ENCODE measurements at regions not wholly inside any gene's neighbourhood (a gene's known extent, or its start where the extent isn't known, plus 50 kb on each side); places are given as distances from the start of the nearest gene placed in this dataset.
"Not testable (repeated sequence)": the region's sequence is repeated elsewhere in the genome, so short reads cannot be mapped to it uniquely, and the experiment has no call there.

DNA sequence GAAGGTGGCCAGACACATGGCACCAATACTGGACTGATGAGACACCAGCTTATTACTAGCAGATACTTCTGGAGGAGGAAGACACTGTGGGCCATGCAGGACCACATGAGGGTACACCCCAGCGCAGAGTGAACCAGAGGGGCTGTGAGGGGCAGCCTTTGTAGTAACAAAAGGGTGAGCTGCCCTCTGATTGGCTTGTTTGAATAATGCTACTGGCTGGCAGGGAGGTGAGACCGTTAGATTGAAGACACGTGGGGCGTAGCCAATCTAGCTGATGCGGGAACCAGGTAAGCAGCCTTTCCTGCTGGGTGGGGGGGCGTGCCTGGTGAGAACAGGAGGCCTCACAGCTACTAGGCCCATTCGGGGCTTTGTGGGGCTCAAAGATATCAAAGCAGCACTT lies 102.8 kb upstream of the SEC14L1 start:
- H3K4me1 ChIP-seq (ENCODE audit: control insufficient read depth, insufficient read depth, low read length, unreplicated experiment) = no peaks in the 10 kb centered on the region
- H3K79me2 ChIP-seq (ENCODE audit: control insufficient read depth, insufficient read depth, low read length, unreplicated experiment) = no peaks in the 10 kb centered on the region
- no peak overlapping the region for H3K27ac ChIP-seq (ENCODE audit: low read depth, low read length)
- no peaks in the 10 kb centered on the region for H3K36me3 ChIP-seq (ENCODE audit: insufficient read depth, low read length)
- H3K4me3 ChIP-seq (ENCODE audit: low read depth, low read length) = no peak overlapping the region
- H3K27me3 ChIP-seq (ENCODE audit: insufficient read depth, low read length) = peaks cover 64% of the 10 kb centered on the region
- H2AFZ ChIP-seq (ENCODE audit: low read length, unreplicated experiment) = no peak overlapping the region

DNA sequence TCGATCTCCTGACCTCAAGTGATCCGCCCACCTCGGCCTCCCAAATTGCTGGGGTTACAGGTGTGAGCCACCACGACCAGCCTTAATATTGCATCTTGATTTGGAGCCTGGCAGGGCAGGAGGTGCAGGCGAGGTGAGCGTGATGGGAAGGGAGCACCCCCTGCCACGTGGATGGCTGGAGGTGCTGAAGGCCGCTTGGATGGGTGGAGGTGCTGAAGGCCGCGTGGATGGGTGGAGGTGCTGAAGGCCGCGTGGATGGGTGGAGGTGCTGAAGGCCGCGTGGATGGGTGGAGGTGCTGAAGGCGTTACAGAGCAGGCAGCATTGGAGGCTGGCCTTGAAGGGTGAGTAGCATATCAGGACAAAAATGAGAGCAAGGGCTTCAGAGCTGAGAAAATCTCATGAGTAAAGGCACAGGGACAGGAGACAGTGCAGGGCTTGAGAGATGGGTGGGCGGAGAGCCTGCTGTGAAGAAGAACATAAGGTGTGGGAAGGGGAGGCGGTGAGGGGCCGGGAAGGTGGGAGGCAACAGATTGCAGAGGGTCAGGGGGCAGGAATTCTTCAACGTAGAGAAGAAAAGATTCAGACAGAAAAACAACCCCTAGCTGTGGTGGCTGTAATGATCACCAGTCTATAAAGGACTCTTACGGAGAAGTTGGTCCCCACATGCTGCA lies 101.7 kb upstream of the SEC14L1 start:
- H3K27me3 ChIP-seq (ENCODE audit: insufficient read depth, low read length) = peaks cover 54% of the 10 kb centered on the region

DNA sequence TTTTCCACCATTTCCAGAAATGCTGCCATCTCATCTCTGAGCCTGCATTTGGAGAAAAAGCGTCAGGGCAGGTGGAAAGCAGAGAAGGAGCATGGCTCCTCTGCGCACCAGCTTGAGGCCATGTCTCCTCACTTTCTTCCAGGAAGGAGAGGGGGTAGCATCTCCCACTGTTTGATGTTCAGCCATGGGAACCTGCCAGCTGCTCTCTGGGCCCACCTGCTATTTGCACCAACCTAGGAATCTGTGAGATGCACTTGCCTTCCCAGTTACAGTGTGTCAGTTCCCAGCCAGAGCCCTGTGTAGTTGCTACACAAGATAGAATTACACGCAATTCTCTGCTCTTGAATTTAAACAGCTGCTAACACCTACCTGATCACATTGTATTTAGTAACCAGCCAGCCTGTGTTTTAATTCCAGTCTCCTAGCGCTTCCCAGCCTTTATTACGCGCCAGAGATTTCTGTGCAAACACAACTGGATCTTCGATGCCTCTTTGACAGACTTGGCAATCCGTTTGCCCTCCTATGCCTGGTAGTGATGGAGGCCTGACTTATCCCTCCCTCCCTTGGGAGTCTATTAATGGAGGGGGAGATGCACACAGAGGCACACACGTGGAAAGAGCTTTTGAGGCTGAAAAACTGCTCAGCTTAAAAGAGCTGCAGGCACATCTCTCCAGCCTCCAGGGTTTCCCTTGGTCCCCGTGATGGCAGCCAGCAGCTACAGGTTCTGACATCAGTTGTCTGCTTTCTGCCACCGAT lies 98.1 kb upstream of the SEC14L1 start:
- Histone ChIP-seq H3K36me3 (ENCODE audit: insufficient read depth, low read length) (no peaks in the 10 kb centered on the region), H3K27me3 (ENCODE audit: insufficient read depth, low read length) (peaks cover 20% of the 10 kb centered on the region), H3K4me1 (ENCODE audit: control insufficient read depth, insufficient read depth, low read length, unreplicated experiment) (peaks cover 7% of the 10 kb centered on the region), H3K27ac (ENCODE audit: low read depth, low read length) (no peak overlapping the region), H2AFZ (ENCODE audit: low read length, unreplicated experiment) (no peak overlapping the region), H3K4me3 (ENCODE audit: low read depth, low read length) (no peak overlapping the region), H3K79me2 (ENCODE audit: control insufficient read depth, insufficient read depth, low read length, unreplicated experiment) (no peaks in the 10 kb centered on the region)

More for the DNA sequence above, 101.7 kb upstream of the SEC14L1 start:
- no peaks in the 10 kb centered on the region for H3K36me3 ChIP-seq (ENCODE audit: insufficient read depth, low read length)
- H3K4me3 ChIP-seq (ENCODE audit: low read depth, low read length) = no peak overlapping the region
- no peaks in the 10 kb centered on the region for H3K79me2 ChIP-seq (ENCODE audit: control insufficient read depth, insufficient read depth, low read length, unreplicated experiment)
- H2AFZ ChIP-seq (ENCODE audit: low read length, unreplicated experiment) = no peak overlapping the region
- no peaks in the 10 kb centered on the region for H3K4me1 ChIP-seq (ENCODE audit: control insufficient read depth, insufficient read depth, low read length, unreplicated experiment)
- H3K27ac ChIP-seq (ENCODE audit: low read depth, low read length) = no peak overlapping the region

DNA sequence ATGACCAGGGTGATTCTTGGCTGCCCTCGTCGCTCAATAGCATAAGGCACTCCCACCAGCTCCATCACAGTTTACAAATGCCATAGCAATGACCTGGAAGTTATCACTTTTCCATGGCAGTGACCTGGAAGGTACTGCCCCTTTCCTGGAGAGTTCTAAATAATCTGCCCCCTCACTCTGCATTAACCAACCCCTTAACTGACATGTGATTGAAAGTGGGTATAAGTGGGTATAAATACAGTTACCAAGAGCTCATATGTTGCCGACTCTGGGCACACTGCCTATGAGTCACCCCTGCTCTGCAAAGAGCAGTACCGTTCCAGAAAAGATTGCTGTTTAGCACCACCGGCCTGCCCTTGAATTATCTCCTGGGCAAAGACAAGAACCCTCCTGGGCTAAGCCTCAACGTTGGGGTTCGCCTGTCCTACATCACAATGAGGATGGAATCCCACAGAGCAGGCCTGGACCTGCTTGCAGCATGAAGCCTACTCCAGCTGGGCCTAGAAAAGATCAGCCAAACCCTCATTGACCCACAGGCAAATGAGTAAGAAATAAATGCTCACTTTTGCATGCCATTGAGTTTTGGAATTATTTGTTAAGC lies 95.2 kb upstream of the SEC14L1 start:
- Histone ChIP-seq H3K27ac (ENCODE audit: low read depth, low read length) (no peak overlapping the region), H3K36me3 (ENCODE audit: insufficient read depth, low read length) (no peaks in the 10 kb centered on the region), H2AFZ (ENCODE audit: low read length, unreplicated experiment) (peak overlapping the region; percentile 25), H3K4me1 (ENCODE audit: control insufficient read depth, insufficient read depth, low read length, unreplicated experiment) (peaks cover 7% of the 10 kb centered on the region), H3K27me3 (ENCODE audit: insufficient read depth, low read length) (peaks cover 22% of the 10 kb centered on the region), H3K4me3 (ENCODE audit: low read depth, low read length) (no peak overlapping the region), H3K79me2 (ENCODE audit: control insufficient read depth, insufficient read depth, low read length, unreplicated experiment) (no peaks in the 10 kb centered on the region)

DNA sequence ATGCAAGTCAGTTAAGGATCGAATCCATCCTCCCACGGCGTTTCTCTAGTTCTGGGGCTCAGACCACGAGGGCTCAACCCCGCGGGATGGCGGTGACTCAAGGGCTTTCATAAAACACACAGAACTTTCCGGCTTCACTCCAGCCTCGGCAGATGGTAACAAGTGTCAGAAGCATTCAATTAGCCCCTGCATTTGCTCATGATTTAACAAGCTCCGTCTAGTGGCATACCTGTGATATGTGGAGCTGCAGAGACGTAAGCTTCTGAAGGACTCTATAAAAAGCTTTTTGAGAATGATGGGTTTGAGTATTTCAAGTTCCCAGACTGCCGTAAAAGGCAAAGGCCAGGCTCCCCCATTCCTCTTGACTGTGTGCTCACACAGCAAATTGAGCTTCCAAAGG lies 91.3 kb upstream of the SEC14L1 start:
- peaks cover 55% of the 10 kb centered on the region for H3K27me3 ChIP-seq (ENCODE audit: insufficient read depth, low read length)
- H2AFZ ChIP-seq (ENCODE audit: low read length, unreplicated experiment) = no peak overlapping the region
- H3K27ac ChIP-seq (ENCODE audit: low read depth, low read length) = no peak overlapping the region

DNA sequence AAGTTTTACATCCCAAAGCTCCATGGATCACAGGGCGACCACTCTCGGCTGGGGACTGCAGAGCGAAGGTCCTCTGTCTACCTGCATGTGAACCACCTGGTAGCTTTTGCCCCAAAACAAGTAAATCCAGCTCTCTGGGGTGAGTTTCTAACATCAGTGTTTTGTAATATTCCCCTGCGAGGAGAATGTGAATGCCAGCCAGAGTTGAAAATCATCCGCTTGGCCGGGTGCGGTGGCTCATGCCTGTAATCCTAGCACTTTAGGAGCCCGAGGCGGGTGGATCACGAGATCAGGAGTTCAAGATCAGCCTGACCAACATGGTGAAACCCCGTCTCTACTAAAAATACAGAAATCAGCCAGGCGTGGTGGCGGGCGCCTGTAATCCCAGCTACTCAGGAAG lies 89.9 kb upstream of the SEC14L1 start:
- not testable (repeated sequence) for H2AFZ ChIP-seq (ENCODE audit: low read length, unreplicated experiment); H3K36me3 ChIP-seq (ENCODE audit: insufficient read depth, low read length); H3K79me2 ChIP-seq (ENCODE audit: control insufficient read depth, insufficient read depth, low read length, unreplicated experiment); H3K4me1 ChIP-seq (ENCODE audit: control insufficient read depth, insufficient read depth, low read length, unreplicated experiment); H3K27ac ChIP-seq (ENCODE audit: low read depth, low read length); H3K4me3 ChIP-seq (ENCODE audit: low read depth, low read length)
- H3K27me3 ChIP-seq (ENCODE audit: insufficient read depth, low read length) = peaks cover 60% of the 10 kb centered on the region

More for the DNA sequence above, 91.3 kb upstream of the SEC14L1 start:
- Histone ChIP-seq H3K79me2 (ENCODE audit: control insufficient read depth, insufficient read depth, low read length, unreplicated experiment) (no peaks in the 10 kb centered on the region), H3K4me3 (ENCODE audit: low read depth, low read length) (no peak overlapping the region), H3K4me1 (ENCODE audit: control insufficient read depth, insufficient read depth, low read length, unreplicated experiment) (peaks cover 7% of the 10 kb centered on the region), H3K36me3 (ENCODE audit: insufficient read depth, low read length) (no peaks in the 10 kb centered on the region)

DNA sequence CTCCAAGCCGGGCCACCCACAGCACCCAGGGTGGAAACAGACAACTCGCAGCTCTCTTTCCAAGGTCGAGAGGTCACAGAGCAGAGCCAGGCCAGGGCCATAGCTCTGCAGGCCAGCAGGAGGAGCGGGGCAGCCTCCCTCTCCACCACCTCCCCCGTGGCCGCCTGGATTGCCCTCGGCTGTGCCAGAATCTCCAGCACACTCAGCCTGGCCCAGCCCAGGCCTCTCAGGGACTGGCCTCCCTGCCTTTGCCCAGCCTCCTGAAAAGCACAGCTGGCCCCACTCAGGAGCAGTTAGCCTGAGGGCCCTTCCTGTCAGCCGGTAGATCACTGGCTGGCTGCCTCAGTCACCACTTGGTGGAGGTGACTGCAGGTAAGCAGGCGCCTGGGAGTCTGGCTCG lies 85.8 kb upstream of the SEC14L1 start:
- no peak overlapping the region for H2AFZ ChIP-seq (ENCODE audit: low read length, unreplicated experiment)
- H3K36me3 ChIP-seq (ENCODE audit: insufficient read depth, low read length) = no peaks in the 10 kb centered on the region
- peaks cover 61% of the 10 kb centered on the region for H3K27me3 ChIP-seq (ENCODE audit: insufficient read depth, low read length)
- H3K79me2 ChIP-seq (ENCODE audit: control insufficient read depth, insufficient read depth, low read length, unreplicated experiment) = no peaks in the 10 kb centered on the region
- H3K4me3 ChIP-seq (ENCODE audit: low read depth, low read length) = no peak overlapping the region
- H3K4me1 ChIP-seq (ENCODE audit: control insufficient read depth, insufficient read depth, low read length, unreplicated experiment) = no peaks in the 10 kb centered on the region
- no peak overlapping the region for H3K27ac ChIP-seq (ENCODE audit: low read depth, low read length)

DNA sequence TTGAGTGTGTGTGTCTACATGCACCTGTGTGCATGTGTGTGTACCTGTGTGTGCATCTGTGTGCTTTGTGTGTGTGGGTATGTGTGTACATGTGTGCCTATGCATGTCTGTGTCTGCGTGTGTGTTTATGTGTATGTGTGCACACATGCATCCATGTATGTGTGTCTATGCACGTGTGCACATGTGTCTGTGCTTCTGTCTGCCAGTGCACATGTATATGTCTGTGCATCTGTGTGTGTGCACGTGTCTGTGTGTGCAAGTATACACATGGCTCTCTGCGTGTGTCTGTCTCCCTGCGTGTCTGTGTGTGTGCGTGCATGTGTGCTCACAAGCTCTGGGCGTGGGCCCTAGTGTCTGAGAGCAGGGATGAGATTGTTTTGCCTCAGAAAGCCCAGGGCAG lies 85.3 kb upstream of the SEC14L1 start:
- H2AFZ ChIP-seq (ENCODE audit: low read length, unreplicated experiment) = no peak overlapping the region
- no peaks in the 10 kb centered on the region for H3K79me2 ChIP-seq (ENCODE audit: control insufficient read depth, insufficient read depth, low read length, unreplicated experiment)
- no peak overlapping the region for H3K27ac ChIP-seq (ENCODE audit: low read depth, low read length)
- no peak overlapping the region for H3K4me3 ChIP-seq (ENCODE audit: low read depth, low read length)
- H3K4me1 ChIP-seq (ENCODE audit: control insufficient read depth, insufficient read depth, low read length, unreplicated experiment) = no peaks in the 10 kb centered on the region
- peaks cover 59% of the 10 kb centered on the region for H3K27me3 ChIP-seq (ENCODE audit: insufficient read depth, low read length)
- H3K36me3 ChIP-seq (ENCODE audit: insufficient read depth, low read length) = no peaks in the 10 kb centered on the region

DNA sequence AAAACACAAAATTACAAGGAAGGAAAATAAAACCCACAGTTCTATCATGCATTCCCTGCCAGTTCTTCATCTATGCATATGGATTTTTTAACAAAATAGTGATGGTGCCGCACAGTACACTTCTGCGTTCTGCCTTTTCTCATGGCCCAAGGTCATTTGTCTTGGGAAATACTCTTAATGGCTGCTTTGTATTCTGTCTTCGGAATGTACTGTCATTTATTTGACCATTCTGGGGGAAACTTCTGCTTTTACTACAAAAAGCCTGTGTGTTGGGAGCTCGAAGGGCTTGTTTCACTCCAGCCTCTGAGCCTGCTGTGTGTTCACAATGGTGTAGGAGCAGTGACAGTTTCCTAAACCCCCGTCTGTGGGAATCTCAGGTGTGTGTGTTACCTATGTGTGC lies 82.8 kb upstream of the SEC14L1 start:
- no peak overlapping the region for H2AFZ ChIP-seq (ENCODE audit: low read length, unreplicated experiment)

DNA sequence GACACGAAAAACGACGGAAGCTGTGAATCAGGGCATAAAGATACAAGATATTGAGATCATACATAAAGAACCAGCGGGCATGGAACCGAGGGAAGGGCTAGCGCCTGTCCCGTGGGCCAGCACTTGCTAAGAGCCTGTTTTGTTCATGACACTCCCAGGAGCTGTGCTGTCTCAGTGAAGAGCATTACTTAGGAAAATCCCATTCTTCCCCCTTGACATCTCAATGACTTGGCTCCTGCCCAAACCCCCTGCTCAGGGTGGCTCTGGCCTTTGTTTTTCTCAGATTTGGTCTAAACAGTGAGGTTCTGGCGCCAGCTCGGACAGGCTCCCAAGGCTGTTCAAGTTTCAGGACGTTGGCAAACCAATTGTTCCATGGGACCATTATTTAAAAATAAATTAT lies 79.1 kb upstream of the SEC14L1 start:
- Histone ChIP-seq H3K36me3 (ENCODE audit: insufficient read depth, low read length) (no peaks in the 10 kb centered on the region), H3K27me3 (ENCODE audit: insufficient read depth, low read length) (peaks cover 21% of the 10 kb centered on the region), H3K4me3 (ENCODE audit: low read depth, low read length) (no peak overlapping the region), H3K4me1 (ENCODE audit: control insufficient read depth, insufficient read depth, low read length, unreplicated experiment) (no peaks in the 10 kb centered on the region), H2AFZ (ENCODE audit: low read length, unreplicated experiment) (no peak overlapping the region), H3K27ac (ENCODE audit: low read depth, low read length) (no peak overlapping the region), H3K79me2 (ENCODE audit: control insufficient read depth, insufficient read depth, low read length, unreplicated experiment) (no peaks in the 10 kb centered on the region)

More for the DNA sequence above, 82.8 kb upstream of the SEC14L1 start:
- Histone ChIP-seq H3K4me1 (ENCODE audit: control insufficient read depth, insufficient read depth, low read length, unreplicated experiment) (no peaks in the 10 kb centered on the region), H3K27me3 (ENCODE audit: insufficient read depth, low read length) (peaks cover 36% of the 10 kb centered on the region), H3K36me3 (ENCODE audit: insufficient read depth, low read length) (no peaks in the 10 kb centered on the region), H3K4me3 (ENCODE audit: low read depth, low read length) (no peak overlapping the region), H3K79me2 (ENCODE audit: control insufficient read depth, insufficient read depth, low read length, unreplicated experiment) (no peaks in the 10 kb centered on the region), H3K27ac (ENCODE audit: low read depth, low read length) (no peak overlapping the region)

DNA sequence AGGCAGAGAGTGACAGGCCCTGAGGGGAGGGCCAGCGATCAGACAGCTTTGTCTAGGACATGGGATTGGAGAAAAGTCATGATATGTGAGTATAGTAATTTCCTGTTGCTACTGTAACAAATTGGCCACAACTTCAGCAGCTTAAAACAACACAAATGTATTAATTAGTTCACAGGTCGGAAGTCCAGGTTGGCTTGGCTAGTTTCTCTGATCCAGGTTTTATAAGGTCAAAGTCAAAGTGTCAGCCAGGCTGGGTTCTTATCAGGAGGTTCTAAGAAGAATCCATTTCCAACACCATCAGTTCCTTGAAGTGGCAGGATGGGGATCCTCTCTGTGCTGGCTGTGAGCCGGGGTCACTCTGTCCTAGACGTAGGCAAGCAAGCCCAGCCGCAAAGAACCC lies 76.2 kb upstream of the SEC14L1 start:
- Histone ChIP-seq H3K79me2 (ENCODE audit: control insufficient read depth, insufficient read depth, low read length, unreplicated experiment) (no peaks in the 10 kb centered on the region), H3K36me3 (ENCODE audit: insufficient read depth, low read length) (no peaks in the 10 kb centered on the region), H3K4me1 (ENCODE audit: control insufficient read depth, insufficient read depth, low read length, unreplicated experiment) (no peaks in the 10 kb centered on the region), H3K27ac (ENCODE audit: low read depth, low read length) (no peak overlapping the region), H3K4me3 (ENCODE audit: low read depth, low read length) (no peak overlapping the region), H3K27me3 (ENCODE audit: insufficient read depth, low read length) (peaks cover 26% of the 10 kb centered on the region), H2AFZ (ENCODE audit: low read length, unreplicated experiment) (no peak overlapping the region)

Measured in ACC112 (cell line).